ENCODE measurements at regions not wholly inside any gene's neighbourhood (a gene's known extent, or its start where the extent isn't known, plus 50 kb on each side); places are given as distances from the start of the nearest gene placed in this dataset.

DNA sequence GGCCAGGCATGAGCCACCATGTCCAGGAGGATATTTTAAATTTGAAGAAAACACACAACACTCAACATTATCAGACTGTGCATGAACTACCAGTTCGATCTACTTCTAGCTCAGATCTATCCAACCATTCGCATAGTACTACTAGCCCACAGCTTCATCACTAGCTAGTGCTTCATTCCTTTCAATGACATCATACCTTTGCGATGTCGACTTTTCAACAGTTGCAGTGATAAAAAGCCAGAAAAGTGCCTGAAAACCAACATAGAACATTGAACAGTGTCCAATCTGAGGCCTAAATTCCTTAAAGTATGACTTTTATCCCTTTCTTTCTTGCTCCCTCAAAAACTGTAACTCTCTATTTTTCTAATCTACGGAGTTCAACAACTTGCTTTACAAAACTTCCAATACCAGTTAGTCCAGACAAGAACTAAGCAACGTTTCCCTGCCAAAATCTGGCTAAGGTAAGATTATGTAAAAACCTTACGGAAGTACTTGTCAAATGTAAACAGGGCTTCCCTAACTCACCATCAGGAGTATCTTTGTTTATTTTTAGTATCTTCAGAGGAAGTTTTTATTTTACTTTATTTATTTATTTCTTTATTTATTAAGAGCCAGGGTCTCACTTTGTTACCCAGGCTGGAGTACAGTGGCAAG, 434.0 kb upstream of the JARID2 start:
- ATAC-seq: no peak
- BruUV-seq (replicated peaks): no TSS peak
- no peak for TF ChIP-seq POLR2AphosphoS5 (IDR thresholded peaks at IDR 0.05; ENCODE audit: low read depth, low read length)
- no peak for TF ChIP-seq REST (IDR thresholded peaks at IDR 0.05; ENCODE audit: insufficient read depth in 1 of 2, low read depth in 2 of 2, low read length in 1 of 2)
- no peak for TF ChIP-seq SIN3A (IDR thresholded peaks at IDR 0.05; ENCODE audit: borderline replicate concordance, insufficient read depth, low read depth, low read length)
- no peak for TF ChIP-seq TCF7L2 (IDR thresholded peaks at IDR 0.05; ENCODE audit: low read depth, low read length)
- TF ChIP-seq, protein P1, sequence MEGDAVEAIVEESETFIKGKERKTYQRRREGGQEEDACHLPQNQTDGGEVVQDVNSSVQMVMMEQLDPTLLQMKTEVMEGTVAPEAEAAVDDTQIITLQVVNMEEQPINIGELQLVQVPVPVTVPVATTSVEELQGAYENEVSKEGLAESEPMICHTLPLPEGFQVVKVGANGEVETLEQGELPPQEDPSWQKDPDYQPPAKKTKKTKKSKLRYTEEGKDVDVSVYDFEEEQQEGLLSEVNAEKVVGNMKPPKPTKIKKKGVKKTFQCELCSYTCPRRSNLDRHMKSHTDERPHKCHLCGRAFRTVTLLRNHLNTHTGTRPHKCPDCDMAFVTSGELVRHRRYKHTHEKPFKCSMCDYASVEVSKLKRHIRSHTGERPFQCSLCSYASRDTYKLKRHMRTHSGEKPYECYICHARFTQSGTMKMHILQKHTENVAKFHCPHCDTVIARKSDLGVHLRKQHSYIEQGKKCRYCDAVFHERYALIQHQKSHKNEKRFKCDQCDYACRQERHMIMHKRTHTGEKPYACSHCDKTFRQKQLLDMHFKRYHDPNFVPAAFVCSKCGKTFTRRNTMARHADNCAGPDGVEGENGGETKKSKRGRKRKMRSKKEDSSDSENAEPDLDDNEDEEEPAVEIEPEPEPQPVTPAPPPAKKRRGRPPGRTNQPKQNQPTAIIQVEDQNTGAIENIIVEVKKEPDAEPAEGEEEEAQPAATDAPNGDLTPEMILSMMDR (IDR thresholded peaks at IDR 0.05): no peak
- intact Hi-C loops (cut with micrococcal nuclease; ENCODE audit: unreplicated experiment) (no loop called here), in situ Hi-C loops (cut with HindIII; ENCODE audit: low pct_unique_long_range_greater_than_20kb, low sequenced_read_pairs) (no loop called here)
- Histone ChIP-seq H3K27ac (ENCODE audit: low read length) (no peak overlapping the region), H3K27me3 (ENCODE audit: control insufficient read depth, insufficient read depth, low read length) (peaks cover 2% of the 10 kb centered on the region; the same call in 1 of the 2 replicates), H3K36me3 (ENCODE audit: control insufficient read depth, insufficient read depth, low read length) (no peaks in the 10 kb centered on the region), H3K4me3 (ENCODE audit: low read depth in 2 of 2, low read length in 2 of 2) (no peak overlapping the region), H3K9me3 (ENCODE audit: control insufficient read depth, insufficient read depth, low read depth, low read length) (no peaks in the 10 kb centered on the region), H3K4me1 (ENCODE audit: control insufficient read depth, insufficient read depth, low read length) (no peaks in the 10 kb centered on the region)
- no peak for DNase-seq (ENCODE audit: low read depth, low spot score)
- CTCF ChIA-PET: interaction anchor here (0.5 kb wide), 1 partner anchor 45 kb away, joined by 3 read pairs; no protein-coding TSS in a partner anchor
- POLR2A ChIA-PET: no interaction called here

GRCh38 chr6:14814016-14814415, 431.9 kb upstream of the JARID2 start:
- no peaks in the 10 kb centered on the region for H3K9me3 ChIP-seq (ENCODE audit: control insufficient read depth, insufficient read depth, low read depth, low read length)
- DNase-seq (ENCODE audit: low read depth, low spot score): no peak
- POLR2A ChIA-PET: no interaction called here
- in situ Hi-C loops (cut with HindIII; ENCODE audit: low pct_unique_long_range_greater_than_20kb, low sequenced_read_pairs) (no loop called here), intact Hi-C loops (cut with micrococcal nuclease; ENCODE audit: unreplicated experiment) (no loop called here)
- TF ChIP-seq TCF7L2 (IDR thresholded peaks at IDR 0.05; ENCODE audit: low read depth, low read length) (no peak), SIN3A (IDR thresholded peaks at IDR 0.05; ENCODE audit: borderline replicate concordance, insufficient read depth, low read depth, low read length) (no peak), POLR2AphosphoS5 (IDR thresholded peaks at IDR 0.05; ENCODE audit: low read depth, low read length) (no peak), REST (IDR thresholded peaks at IDR 0.05; ENCODE audit: insufficient read depth in 1 of 2, low read depth in 2 of 2, low read length in 1 of 2) (no peak)
- TF ChIP-seq, protein P1 (IDR thresholded peaks at IDR 0.05): no peak
- no TSS peak for BruUV-seq (replicated peaks)
- no peaks in the 10 kb centered on the region for H3K36me3 ChIP-seq (ENCODE audit: control insufficient read depth, insufficient read depth, low read length)
- CTCF ChIA-PET: no interaction called here
- H3K4me1 ChIP-seq (ENCODE audit: control insufficient read depth, insufficient read depth, low read length): no peaks in the 10 kb centered on the region
- ATAC-seq: no peak
- peaks cover 2% of the 10 kb centered on the region; the same call in 1 of the 2 replicates for H3K27me3 ChIP-seq (ENCODE audit: control insufficient read depth, insufficient read depth, low read length)
- H3K4me3 ChIP-seq (ENCODE audit: low read depth in 2 of 2, low read length in 2 of 2): no peak overlapping the region
- no peak overlapping the region for H3K27ac ChIP-seq (ENCODE audit: low read length)
